Naive thymus-derived CD4-positive, alpha-beta T cell (primary cell): ENCODE measurements at regions not wholly inside any gene's neighbourhood (a gene's known extent, or its start where the extent isn't known, plus 50 kb on each side); places are given as distances from the start of the nearest gene placed in this dataset.

Experiments used
- ATAC-seq: fragments of 150-1000 bp; cut with Tn5 transposase; 2 replicates; pipeline ENCODE4 v1.10.0; 2021; ENCODE audit warnings: mild to moderate bottlenecking, moderate library complexity
- CTCF ChIA-PET: fragments of 350-600 bp; sonication (Branson Sonifier 250); formaldehyde crosslinking; loops from one replicate; lab custom pipeline; 2021; ENCODE audit warnings: antibody characterized with exemption; lab: Charles Lee
- POLR2A ChIA-PET: fragments of 350-600 bp; sonication (Branson Sonifier 250); formaldehyde crosslinking; loops from one replicate; lab custom pipeline; 2021; ENCODE audit warnings: antibody characterized with exemption, inconsistent platforms; lab: Charles Lee
- DNase-seq, 9 donors: peaks; one replicate each; pipeline versions ENCODE4 v3.0.0 to v3.0.0-alpha.2; 2020 to 2022; ENCODE audit warnings: mixed read lengths in 1 of 9
- H3K27ac ChIP-seq: one replicate; pipeline ENCODE4 v1.7.0; 2013; ENCODE audit warnings: mild to moderate bottlenecking, low read depth, low read length, moderate library complexity
- H3K27me3 ChIP-seq, 2 donors: one replicate each; pipeline ENCODE4 v1.7.0; 2013; ENCODE audit warnings: low read length in 2 of 2, mild to moderate bottlenecking in 2 of 2, moderate library complexity in 2 of 2; ENCODE audit not compliant: control insufficient read depth in 2 of 2, insufficient read depth in 2 of 2
- H3K36me3 ChIP-seq, 3 experiments: 1 replicate in 2 of 3; 2 replicates in 1 of 3; pipeline ENCODE4 v1.7.0; 2013; ENCODE audit warnings: low read length in 3 of 3, mild to moderate bottlenecking in 3 of 3, moderate library complexity in 1 of 3; ENCODE audit not compliant: insufficient read depth in 3 of 3, control insufficient read depth in 2 of 3
- H3K4me1 ChIP-seq, 2 donors: one replicate each; pipeline ENCODE4 v1.7.0; 2013; ENCODE audit warnings: low read length in 2 of 2, mild to moderate bottlenecking in 2 of 2, moderate library complexity in 1 of 2; ENCODE audit not compliant: control insufficient read depth in 2 of 2, insufficient read depth in 2 of 2
- H3K4me3 ChIP-seq: 2 replicates; pipeline ENCODE4 v1.7.0; 2013; ENCODE audit warnings: mild to moderate bottlenecking, low read length
- H3K9me3 ChIP-seq, 3 experiments: 1 replicate in 2 of 3; 2 replicates in 1 of 3; pipeline ENCODE4 v1.7.0; 2013; ENCODE audit warnings: low read length in 3 of 3; ENCODE audit not compliant: control insufficient read depth in 2 of 3
- H3K27ac Mint-ChIP-seq, 9 donors: one replicate each; pipeline ENCODE4 v1.8.0; 2020 to 2022; ENCODE audit warnings: mixed read lengths in 9 of 9, mild to moderate bottlenecking in 8 of 9, moderate library complexity in 5 of 9, inconsistent platforms in 2 of 9
- H3K27me3 Mint-ChIP-seq, 5 donors: one replicate each; pipeline ENCODE4 v1.8.0; 2021 to 2022; ENCODE audit warnings: mixed read lengths in 5 of 5, mild to moderate bottlenecking in 1 of 5
- H3K36me3 Mint-ChIP-seq, 5 donors: one replicate each; pipeline ENCODE4 v1.8.0; 2020 to 2022; ENCODE audit warnings: mixed read lengths in 5 of 5, mild to moderate bottlenecking in 3 of 5, inconsistent platforms in 1 of 5
- H3K4me1 Mint-ChIP-seq, 7 donors: one replicate each; pipeline ENCODE4 v1.8.0; 2020 to 2022; ENCODE audit warnings: mixed read lengths in 7 of 7, mild to moderate bottlenecking in 3 of 7, inconsistent platforms in 1 of 7
- H3K4me3 Mint-ChIP-seq, 10 donors: one replicate each; pipeline ENCODE4 v1.8.0; 2020 to 2022; ENCODE audit warnings: mild to moderate bottlenecking in 10 of 10, mixed read lengths in 10 of 10, moderate library complexity in 6 of 10, inconsistent platforms in 2 of 10
- H3K9me3 Mint-ChIP-seq, 11 donors: one replicate each; pipeline ENCODE4 v1.8.0; 2020 to 2022; ENCODE audit warnings: mixed read lengths in 11 of 11, mild to moderate bottlenecking in 4 of 11, inconsistent platforms in 1 of 11, moderate library complexity in 1 of 11
- intact Hi-C, 2 donors: fragments of 100-400 bp; cut with micrococcal nuclease; formaldehyde crosslinking; loops; one replicate each; pipeline ENCODE4 v1.15.1; 2023

- DNase-seq = no peak
- no peak overlapping the region for H3K27ac ChIP-seq
- no peaks in the 10 kb centered on the region for H3K36me3 ChIP-seq
- ChIA-PET CTCF (no interaction called here), POLR2A (no interaction called here)
- Mint-ChIP-seq H3K27ac (no peak overlapping the region), H3K9me3 (peaks cover 0 to 23% (median 9%) of the 10 kb centered on the region in 11 donors), H3K4me3 (no peak overlapping the region), H3K36me3 (peaks cover 0 to 4% (median 0%) of the 10 kb centered on the region in 5 donors), H3K4me1 (no peaks in the 10 kb centered on the region), H3K27me3 (peaks cover 0 to 16% (median 4%) of the 10 kb centered on the region in 5 donors)
- H3K27me3 ChIP-seq = no peaks in the 10 kb centered on the region
- ATAC-seq = no peak
- H3K4me1 ChIP-seq = no peaks in the 10 kb centered on the region
- intact Hi-C loops = loop anchor here in 1 of 2 donors (5.0 kb wide), 1 partner anchor 395 kb away; no protein-coding TSS in a partner anchor
- H3K9me3 ChIP-seq = no peaks in the 10 kb centered on the region
- H3K4me3 ChIP-seq = no peak overlapping the region
These were observed 230.9 kb downstream of the MATN1 start for GRCh38 chr1:30492451-30492850.

- no peak overlapping the region for H3K27ac Mint-ChIP-seq
These were observed 231.6 kb downstream of the MATN1 start for GRCh38 chr1:30491831-30492230.

DNA sequence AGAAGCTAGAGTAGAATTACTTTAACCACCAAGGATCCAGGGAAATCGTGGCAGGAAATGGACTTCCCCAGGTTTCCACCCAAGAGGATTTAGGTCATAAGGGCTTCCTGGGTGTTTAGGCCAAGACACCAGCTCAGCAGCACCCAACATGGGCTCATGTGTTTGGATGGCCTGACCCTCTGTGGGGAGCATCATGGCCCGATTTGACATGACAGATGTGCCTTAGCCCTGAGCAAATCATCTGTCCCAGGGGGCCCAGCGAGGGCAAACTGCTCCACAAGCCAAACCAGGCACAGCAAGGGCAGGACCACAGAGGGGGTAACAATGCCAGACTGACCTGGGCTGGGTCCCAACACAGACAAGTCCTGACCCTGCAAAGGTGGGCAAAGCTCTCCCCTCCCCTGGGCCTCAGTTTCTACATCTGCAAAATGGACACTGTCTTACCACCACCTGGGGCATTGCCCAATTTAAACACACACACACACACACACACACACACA, 232.8 kb downstream of the MATN1 start:
- no peak overlapping the region for H3K27ac ChIP-seq
- ATAC-seq = no peak
- Mint-ChIP-seq H3K9me3 (peaks cover 0 to 15% (median 4%) of the 10 kb centered on the region in 11 donors), H3K4me1 (no peaks in the 10 kb centered on the region), H3K36me3 (peaks cover 0 to 4% (median 0%) of the 10 kb centered on the region in 5 donors), H3K27me3 (peaks cover 0 to 11% (median 4%) of the 10 kb centered on the region in 5 donors), H3K27ac (no peak overlapping the region), H3K4me3 (no peak overlapping the region)
- no peaks in the 10 kb centered on the region for H3K36me3 ChIP-seq
- H3K27me3 ChIP-seq = no peaks in the 10 kb centered on the region
- intact Hi-C loops = loop anchor here in 1 of 2 donors (5.0 kb wide), 1 partner anchor 393 kb away; no protein-coding TSS in a partner anchor
- no peak overlapping the region for H3K4me3 ChIP-seq
- ChIA-PET POLR2A (no interaction called here), CTCF (no interaction called here)
- no peak for DNase-seq
- no peaks in the 10 kb centered on the region for H3K4me1 ChIP-seq
- H3K9me3 ChIP-seq = no peaks in the 10 kb centered on the region

More at GRCh38 chr1:30491831-30492230, 231.6 kb downstream of the MATN1 start:
- ATAC-seq = no peak
- Histone ChIP-seq H3K4me1 (no peaks in the 10 kb centered on the region), H3K4me3 (no peak overlapping the region), H3K9me3 (no peaks in the 10 kb centered on the region), H3K27ac (no peak overlapping the region), H3K27me3 (no peaks in the 10 kb centered on the region), H3K36me3 (no peaks in the 10 kb centered on the region)
- no peak for DNase-seq
- peaks cover 0 to 4% (median 0%) of the 10 kb centered on the region in 5 donors for H3K36me3 Mint-ChIP-seq
- intact Hi-C loops = loop anchor here in 1 of 2 donors (5.0 kb wide), 1 partner anchor 395 kb away; no protein-coding TSS in a partner anchor
- ChIA-PET CTCF (no interaction called here), POLR2A (no interaction called here)
- peaks cover 0 to 23% (median 9%) of the 10 kb centered on the region in 11 donors for H3K9me3 Mint-ChIP-seq
- H3K4me1 Mint-ChIP-seq = no peaks in the 10 kb centered on the region
- H3K4me3 Mint-ChIP-seq = no peak overlapping the region
- peaks cover 0 to 16% (median 4%) of the 10 kb centered on the region in 5 donors for H3K27me3 Mint-ChIP-seq

DNA sequence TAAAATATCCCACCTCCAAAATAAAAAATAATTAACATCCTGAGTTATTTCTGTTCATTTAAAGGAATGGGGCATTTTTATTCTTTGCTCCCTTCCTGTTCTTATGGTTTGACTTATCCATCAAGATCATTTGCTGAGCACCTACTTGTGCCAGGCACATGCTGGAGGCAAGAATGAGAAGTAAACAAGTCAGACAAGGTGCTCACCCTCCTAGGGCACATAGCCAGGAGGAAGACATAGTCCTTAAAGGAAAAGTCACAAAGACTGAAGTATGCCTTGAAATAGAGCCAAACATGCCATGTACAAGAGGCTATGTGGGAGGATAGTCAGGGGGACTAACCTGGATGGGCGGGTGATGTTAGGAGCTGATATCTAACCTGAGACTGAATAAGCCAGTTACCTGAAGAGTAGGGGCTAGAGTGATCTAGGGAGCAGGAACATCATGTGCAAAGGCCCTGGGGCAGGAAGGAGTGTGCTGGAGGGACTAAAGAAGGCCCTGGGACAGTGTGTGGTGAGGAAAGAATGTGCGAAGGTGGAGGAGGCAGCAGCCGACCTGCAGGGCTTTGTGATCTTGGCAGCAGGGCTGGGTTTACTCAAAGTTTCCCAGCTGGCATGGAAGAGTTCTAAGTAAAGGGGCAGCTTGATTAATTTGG, 233.5 kb downstream of the MATN1 start:
- H3K27ac ChIP-seq = no peak overlapping the region
- H3K36me3 ChIP-seq = no peaks in the 10 kb centered on the region
- CTCF ChIA-PET = no interaction called here
- intact Hi-C loops = loop anchor here in 1 of 2 donors (5.0 kb wide), 1 partner anchor 393 kb away; no protein-coding TSS in a partner anchor
- no peaks in the 10 kb centered on the region for H3K4me1 Mint-ChIP-seq
- no peak overlapping the region for H3K27ac Mint-ChIP-seq
- no peak overlapping the region for H3K4me3 Mint-ChIP-seq
- POLR2A ChIA-PET = no interaction called here
- DNase-seq (no peak), ATAC-seq (no peak)
- H3K27me3 Mint-ChIP-seq = peaks cover 0 to 17% (median 3%) of the 10 kb centered on the region in 5 donors
- H3K4me3 ChIP-seq = no peak overlapping the region
- H3K36me3 Mint-ChIP-seq = peaks cover 0 to 4% (median 0%) of the 10 kb centered on the region in 5 donors
- H3K9me3 Mint-ChIP-seq = peaks cover 0 to 12% (median 3%) of the 10 kb centered on the region in 11 donors
- H3K4me1 ChIP-seq = no peaks in the 10 kb centered on the region
- H3K9me3 ChIP-seq = no peaks in the 10 kb centered on the region
- no peaks in the 10 kb centered on the region for H3K27me3 ChIP-seq

GRCh38 chr1:30488324-30488913, 235.0 kb downstream of the MATN1 start:
- no peak for DNase-seq
- Histone ChIP-seq H3K27me3 (no peaks in the 10 kb centered on the region), H3K27ac (no peak overlapping the region), H3K9me3 (peaks cover 0 to 2% (median 0%) of the 10 kb centered on the region in 3 experiments), H3K36me3 (no peaks in the 10 kb centered on the region), H3K4me1 (no peaks in the 10 kb centered on the region), H3K4me3 (no peak overlapping the region)
- Mint-ChIP-seq H3K4me3 (no peak overlapping the region), H3K36me3 (peaks cover 0 to 4% (median 0%) of the 10 kb centered on the region in 5 donors), H3K4me1 (no peaks in the 10 kb centered on the region), H3K27ac (no peak overlapping the region), H3K27me3 (peaks cover 0 to 17% (median 5%) of the 10 kb centered on the region in 5 donors), H3K9me3 (peaks cover 0 to 9% (median 2%) of the 10 kb centered on the region in 11 donors)
- ChIA-PET CTCF (no interaction called here), POLR2A (no interaction called here)
- intact Hi-C loops = no loop called here
- ATAC-seq = no peak

DNA sequence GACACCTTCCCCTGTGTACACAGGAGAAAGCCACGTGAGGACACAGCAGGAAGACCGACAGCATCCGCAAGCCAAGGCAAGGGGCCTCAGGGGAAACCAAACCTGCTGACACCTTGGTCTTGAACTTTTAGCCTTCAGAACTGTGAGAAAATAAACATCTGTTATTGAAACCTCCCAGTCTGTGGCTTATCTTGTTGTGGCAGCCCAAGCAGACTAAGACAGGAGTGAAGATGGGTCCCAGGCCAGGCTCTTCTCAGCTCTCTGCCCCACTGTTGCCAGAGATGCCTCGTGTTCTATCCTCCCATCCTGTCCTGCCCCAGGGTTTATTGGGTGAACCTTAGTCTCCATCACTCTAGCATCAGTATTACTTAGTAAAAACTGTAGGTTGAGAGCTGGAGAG, 236.3 kb downstream of the MATN1 start:
- CTCF ChIA-PET = no interaction called here
- no peak overlapping the region for H3K27ac Mint-ChIP-seq
- intact Hi-C loops = no loop called here

More for the DNA sequence above, 236.3 kb downstream of the MATN1 start:
- Mint-ChIP-seq H3K4me1 (no peaks in the 10 kb centered on the region), H3K4me3 (no peak overlapping the region), H3K36me3 (peaks cover 0 to 6% (median 0%) of the 10 kb centered on the region in 5 donors), H3K27me3 (peaks cover 0 to 13% (median 5%) of the 10 kb centered on the region in 5 donors), H3K9me3 (peaks cover 0 to 20% (median 6%) of the 10 kb centered on the region in 11 donors)
- H3K27me3 ChIP-seq = no peaks in the 10 kb centered on the region
- POLR2A ChIA-PET = no interaction called here
- no peaks in the 10 kb centered on the region for H3K4me1 ChIP-seq
- ATAC-seq = no peak
- no peaks in the 10 kb centered on the region for H3K36me3 ChIP-seq
- H3K9me3 ChIP-seq = peaks cover 0 to 16% (median 0%) of the 10 kb centered on the region in 3 experiments
- no peak overlapping the region for H3K4me3 ChIP-seq
- H3K27ac ChIP-seq = no peak overlapping the region
- DNase-seq = no peak
